ENCODE measurements at regions not wholly inside any gene's neighbourhood (a gene's known extent, or its start where the extent isn't known, plus 50 kb on each side); places are given as distances from the start of the nearest gene placed in this dataset.
"Not testable (repeated sequence)": the region's sequence is repeated elsewhere in the genome, so short reads cannot be mapped to it uniquely, and the experiment has no call there.

- no peaks in the 10 kb centered on the region for H3K4me1 ChIP-seq (ENCODE audit: control insufficient read depth, low read length)
- no peaks in the 10 kb centered on the region for H3K36me3 ChIP-seq (ENCODE audit: control insufficient read depth, low read length)
- no peaks in the 10 kb centered on the region for H4K20me1 ChIP-seq (ENCODE audit: control insufficient read depth, insufficient read depth, low read depth, low read length)
- no peaks in the 10 kb centered on the region for H3K9me3 ChIP-seq (ENCODE audit: control insufficient read depth, insufficient read depth, low read length)
- no peaks in the 10 kb centered on the region for H3K79me2 ChIP-seq (ENCODE audit: control insufficient read depth, low read length)
- H3K27ac ChIP-seq (ENCODE audit: low read depth, low read length) = no peak overlapping the region
- peaks cover 6% of the 10 kb centered on the region; the same call in 1 of the 2 replicates for H3K27me3 ChIP-seq (ENCODE audit: control insufficient read depth, low read length)
- no peak overlapping the region for H3K4me2 ChIP-seq (ENCODE audit: low read length)
- H3F3A ChIP-seq (ENCODE audit: control insufficient read depth, insufficient read depth) = no peaks in the 10 kb centered on the region
- H3K4me3 ChIP-seq (ENCODE audit: low read length) = no peak overlapping the region
- no peaks in the 10 kb centered on the region for H3K9me2 ChIP-seq (replicated peaks; ENCODE audit: control insufficient read depth, low read length)
- no peak for TF ChIP-seq CTCF (IDR thresholded peaks at IDR 0.05; ENCODE audit: low read depth, low read length, poor library complexity, severe bottlenecking)
- TF ChIP-seq EZH2phosphoT487 (IDR thresholded peaks at IDR 0.05; ENCODE audit: borderline replicate concordance, low read length) = no peak
Measured at GRCh38 chr7:32673275-32673983, 178.1 kb downstream of the AVL9 start.

GRCh38 chr7:32670110-32671025, 175.1 kb downstream of the AVL9 start:
- Histone ChIP-seq H3K27ac (ENCODE audit: low read depth, low read length) (no peak overlapping the region), H3K9me3 (ENCODE audit: control insufficient read depth, insufficient read depth, low read length) (no peaks in the 10 kb centered on the region), H3K9me2 (replicated peaks; ENCODE audit: control insufficient read depth, low read length) (no peaks in the 10 kb centered on the region), H3K4me1 (ENCODE audit: control insufficient read depth, low read length) (no peaks in the 10 kb centered on the region), H3K36me3 (ENCODE audit: control insufficient read depth, low read length) (no peaks in the 10 kb centered on the region), H3F3A (ENCODE audit: control insufficient read depth, insufficient read depth) (no peaks in the 10 kb centered on the region), H3K79me2 (ENCODE audit: control insufficient read depth, low read length) (no peaks in the 10 kb centered on the region), H4K20me1 (ENCODE audit: control insufficient read depth, insufficient read depth, low read depth, low read length) (no peaks in the 10 kb centered on the region), H3K4me2 (ENCODE audit: low read length) (no peak overlapping the region), H3K27me3 (ENCODE audit: control insufficient read depth, low read length) (peaks cover 5% of the 10 kb centered on the region; the same call in 1 of the 2 replicates), H3K4me3 (ENCODE audit: low read length) (no peak overlapping the region)
- TF ChIP-seq EZH2phosphoT487 (IDR thresholded peaks at IDR 0.05; ENCODE audit: borderline replicate concordance, low read length) = no peak
- no peak for TF ChIP-seq CTCF (IDR thresholded peaks at IDR 0.05; ENCODE audit: low read depth, low read length, poor library complexity, severe bottlenecking)

DNA sequence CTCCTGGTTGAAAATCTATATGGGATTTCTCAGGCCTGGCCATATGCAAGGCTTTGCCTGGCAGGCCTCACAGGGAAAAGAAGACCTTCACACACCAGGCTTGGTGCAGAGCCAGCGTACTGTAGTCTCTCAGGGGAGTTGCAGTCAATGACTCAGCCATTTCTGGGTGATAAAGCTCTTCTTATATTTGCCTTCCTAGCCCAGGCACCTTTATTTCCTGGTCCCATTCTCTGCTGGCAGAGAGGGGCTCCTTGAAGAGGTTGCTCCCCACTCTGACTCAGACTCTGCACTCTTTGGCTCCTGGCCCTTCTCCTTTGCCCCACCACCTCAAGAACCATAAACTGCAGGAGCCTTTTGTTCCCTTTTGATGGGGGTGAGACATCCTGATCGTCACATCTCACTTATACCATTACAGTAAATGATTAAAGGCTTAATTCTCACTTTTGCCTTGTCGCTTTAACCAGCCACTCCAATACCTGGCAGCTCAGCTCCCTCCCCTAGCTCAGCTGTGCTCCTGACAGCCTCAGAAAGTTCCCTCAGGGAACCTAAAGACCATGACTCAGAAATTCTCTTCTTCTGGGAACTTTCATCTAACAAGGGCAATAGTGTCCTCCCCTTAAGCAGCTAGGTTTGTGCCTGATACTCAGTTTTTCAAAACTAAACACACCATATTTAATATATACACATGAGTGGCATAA, 174.0 kb downstream of the AVL9 start:
- H3K27me3 ChIP-seq (ENCODE audit: control insufficient read depth, low read length); H3K9me3 ChIP-seq (ENCODE audit: control insufficient read depth, insufficient read depth, low read length); H3K9me2 ChIP-seq (replicated peaks; ENCODE audit: control insufficient read depth, low read length); H3K36me3 ChIP-seq (ENCODE audit: control insufficient read depth, low read length); H3K27ac ChIP-seq (ENCODE audit: low read depth, low read length); H3K79me2 ChIP-seq (ENCODE audit: control insufficient read depth, low read length); H3F3A ChIP-seq (ENCODE audit: control insufficient read depth, insufficient read depth); H4K20me1 ChIP-seq (ENCODE audit: control insufficient read depth, insufficient read depth, low read depth, low read length); H3K4me1 ChIP-seq (ENCODE audit: control insufficient read depth, low read length); H3K4me2 ChIP-seq (ENCODE audit: low read length); H3K4me3 ChIP-seq (ENCODE audit: low read length): not testable (repeated sequence)

GRCh38 chr7:32668387-32669097, 173.3 kb downstream of the AVL9 start:
- not testable (repeated sequence) for H3F3A ChIP-seq (ENCODE audit: control insufficient read depth, insufficient read depth); H3K9me2 ChIP-seq (replicated peaks; ENCODE audit: control insufficient read depth, low read length); H3K36me3 ChIP-seq (ENCODE audit: control insufficient read depth, low read length); H3K4me1 ChIP-seq (ENCODE audit: control insufficient read depth, low read length); H4K20me1 ChIP-seq (ENCODE audit: control insufficient read depth, insufficient read depth, low read depth, low read length); H3K9me3 ChIP-seq (ENCODE audit: control insufficient read depth, insufficient read depth, low read length); H3K79me2 ChIP-seq (ENCODE audit: control insufficient read depth, low read length); H3K4me2 ChIP-seq (ENCODE audit: low read length); H3K4me3 ChIP-seq (ENCODE audit: low read length); H3K27me3 ChIP-seq (ENCODE audit: control insufficient read depth, low read length); H3K27ac ChIP-seq (ENCODE audit: low read depth, low read length)

- H3K9me3 ChIP-seq (ENCODE audit: control insufficient read depth, insufficient read depth, low read length); H3K36me3 ChIP-seq (ENCODE audit: control insufficient read depth, low read length); H3F3A ChIP-seq (ENCODE audit: control insufficient read depth, insufficient read depth); H3K9me2 ChIP-seq (replicated peaks; ENCODE audit: control insufficient read depth, low read length); H3K79me2 ChIP-seq (ENCODE audit: control insufficient read depth, low read length); H3K4me3 ChIP-seq (ENCODE audit: low read length); H3K4me1 ChIP-seq (ENCODE audit: control insufficient read depth, low read length); H3K4me2 ChIP-seq (ENCODE audit: low read length); H3K27me3 ChIP-seq (ENCODE audit: control insufficient read depth, low read length); H4K20me1 ChIP-seq (ENCODE audit: control insufficient read depth, insufficient read depth, low read depth, low read length); H3K27ac ChIP-seq (ENCODE audit: low read depth, low read length): not testable (repeated sequence)
Measured at GRCh38 chr7:32667586-32667985, 172.3 kb downstream of the AVL9 start.
